NT2/D1 (cell line): ENCODE measurements at regions not wholly inside any gene's neighbourhood (a gene's known extent, or its start where the extent isn't known, plus 50 kb on each side); places are given as distances from the start of the nearest gene placed in this dataset.

ENCODE experiments used
- SUZ12 ChIP-seq: IDR thresholded peaks from 2 replicates; pipeline ENCODE4 v1.6.1; 2011; ENCODE audit not compliant: insufficient read length, insufficient read depth; ENCODE audit errors: extremely low read depth
- YY1 ChIP-seq: IDR thresholded peaks from 2 replicates; pipeline ENCODE4 v1.6.1; 2011; ENCODE audit not compliant: insufficient read length, insufficient read depth

- TF ChIP-seq YY1 (no peak), SUZ12 (no peak)
Measured at GRCh38 chr4:157912212-157912611, 260.6 kb downstream of the GASK1B start.
